ENCODE measurements at regions not wholly inside any gene's neighbourhood (a gene's known extent, or its start where the extent isn't known, plus 50 kb on each side); places are given as distances from the start of the nearest gene placed in this dataset.

DNA sequence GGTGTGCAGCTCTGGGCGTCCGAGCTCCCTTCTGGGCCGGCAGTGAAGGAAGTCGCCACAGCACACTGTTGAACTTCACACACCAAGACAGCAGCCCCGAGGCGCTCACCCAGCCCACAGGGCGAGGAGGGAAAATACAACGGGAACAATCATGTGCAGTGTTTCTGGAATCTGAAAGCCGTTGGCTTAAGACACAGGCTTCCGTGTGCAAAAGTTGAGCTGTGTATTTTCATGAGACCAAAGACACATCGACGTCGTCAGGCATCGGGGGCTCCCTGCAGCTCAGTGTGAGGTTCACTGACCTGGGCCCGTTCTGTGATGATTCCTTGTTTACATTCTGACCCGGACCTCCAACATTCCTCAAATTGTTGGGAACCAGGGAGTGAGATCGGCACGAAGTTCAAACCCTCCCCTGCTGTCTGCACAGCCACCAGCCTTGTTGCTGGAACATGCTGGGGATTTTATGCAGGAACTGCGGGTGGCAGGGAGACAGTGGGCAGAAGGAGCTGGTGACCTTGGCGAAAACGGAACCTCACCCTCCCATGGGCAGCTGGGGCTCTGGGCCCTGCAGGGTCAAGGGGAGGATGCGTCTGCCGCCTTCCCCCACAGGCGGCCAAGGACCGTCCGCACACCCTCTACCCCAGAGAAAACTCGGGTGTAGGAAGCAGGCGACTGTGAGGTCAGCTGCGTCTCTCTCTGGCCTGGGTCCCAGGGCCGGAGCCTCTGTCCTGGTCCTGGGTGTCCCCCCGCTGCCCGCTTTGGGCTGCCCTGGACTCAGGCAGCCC is 72.2 kb downstream of the METRNL start:
- no peak overlapping the region for H3K4me2 ChIP-seq (ENCODE audit: control insufficient read depth, insufficient read depth)
- intact Hi-C loops (cut with micrococcal nuclease; ENCODE audit: unreplicated experiment): no loop called here
- in situ Hi-C loops (cut with MboI): no loop called here
- no peak overlapping the region for H3K9ac ChIP-seq (ENCODE audit: control insufficient read depth, insufficient read depth, low read length)
- BruUV-seq (replicated peaks): no TSS peak
- no peak for FAIRE-seq
- WGBS (ENCODE audit: insufficient coverage, insufficient replicate concordance, low lambda C conversion rate, missing lambda C conversion rate): 56% methylated on average over 31 of the region's 32 CpGs
- no peak overlapping the region for H2AFZ ChIP-seq (ENCODE audit: control insufficient read depth, low read depth, low read length)
- no peaks in the 10 kb centered on the region for H4K20me1 ChIP-seq (ENCODE audit: control insufficient read depth, insufficient read depth)
- no peak overlapping the region for H3K4me3 ChIP-seq
- H3K79me2 ChIP-seq (ENCODE audit: control insufficient read depth, insufficient read depth, low read length): no peaks in the 10 kb centered on the region
- peaks cover 0 to 2% of the 10 kb centered on the region in 2 experiments; a peak in 3 of 4 replicates for H3K27me3 ChIP-seq (replicated peaks in 1 of 2; ENCODE audit: control insufficient read depth in 2 of 2, insufficient read depth in 2 of 2, low read length in 1 of 2)
- no peak for DNase-seq (ENCODE audit: low read depth, low spot score)
- ChIA-PET CTCF (no interaction called here), SMC1A (ENCODE audit: uncharacterized antibody, unreplicated experiment) (no interaction called here), POLR2A (no interaction called here), RAD21 (ENCODE audit: unreplicated experiment) (no interaction called here)
- no peak overlapping the region for H3K27ac ChIP-seq (ENCODE audit: control insufficient read depth, insufficient read depth)
- H3K36me3 ChIP-seq (ENCODE audit: control insufficient read depth in 2 of 2, insufficient read depth in 2 of 2, low read length in 1 of 2): no peaks in the 10 kb centered on the region
- no peak for ATAC-seq
- H3K4me1 ChIP-seq (ENCODE audit: control insufficient read depth, insufficient read depth, low read length): no peaks in the 10 kb centered on the region
- no peaks in the 10 kb centered on the region; the same call in 2 of the 3 replicates for H3K9me3 ChIP-seq (replicated peaks; ENCODE audit: control insufficient read depth, insufficient read depth, low read length)
- TF ChIP-seq, protein P1, sequence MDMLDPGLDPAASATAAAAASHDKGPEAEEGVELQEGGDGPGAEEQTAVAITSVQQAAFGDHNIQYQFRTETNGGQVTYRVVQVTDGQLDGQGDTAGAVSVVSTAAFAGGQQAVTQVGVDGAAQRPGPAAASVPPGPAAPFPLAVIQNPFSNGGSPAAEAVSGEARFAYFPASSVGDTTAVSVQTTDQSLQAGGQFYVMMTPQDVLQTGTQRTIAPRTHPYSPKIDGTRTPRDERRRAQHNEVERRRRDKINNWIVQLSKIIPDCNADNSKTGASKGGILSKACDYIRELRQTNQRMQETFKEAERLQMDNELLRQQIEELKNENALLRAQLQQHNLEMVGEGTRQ (IDR thresholded peaks at IDR 0.05; ENCODE audit: borderline replicate concordance, low read depth, low read length): no peak
- no peak for TF ChIP-seq SKIL (IDR thresholded peaks at IDR 0.05; ENCODE audit: low read depth, poor library complexity, severe bottlenecking)
- TF ChIP-seq, protein P2, sequence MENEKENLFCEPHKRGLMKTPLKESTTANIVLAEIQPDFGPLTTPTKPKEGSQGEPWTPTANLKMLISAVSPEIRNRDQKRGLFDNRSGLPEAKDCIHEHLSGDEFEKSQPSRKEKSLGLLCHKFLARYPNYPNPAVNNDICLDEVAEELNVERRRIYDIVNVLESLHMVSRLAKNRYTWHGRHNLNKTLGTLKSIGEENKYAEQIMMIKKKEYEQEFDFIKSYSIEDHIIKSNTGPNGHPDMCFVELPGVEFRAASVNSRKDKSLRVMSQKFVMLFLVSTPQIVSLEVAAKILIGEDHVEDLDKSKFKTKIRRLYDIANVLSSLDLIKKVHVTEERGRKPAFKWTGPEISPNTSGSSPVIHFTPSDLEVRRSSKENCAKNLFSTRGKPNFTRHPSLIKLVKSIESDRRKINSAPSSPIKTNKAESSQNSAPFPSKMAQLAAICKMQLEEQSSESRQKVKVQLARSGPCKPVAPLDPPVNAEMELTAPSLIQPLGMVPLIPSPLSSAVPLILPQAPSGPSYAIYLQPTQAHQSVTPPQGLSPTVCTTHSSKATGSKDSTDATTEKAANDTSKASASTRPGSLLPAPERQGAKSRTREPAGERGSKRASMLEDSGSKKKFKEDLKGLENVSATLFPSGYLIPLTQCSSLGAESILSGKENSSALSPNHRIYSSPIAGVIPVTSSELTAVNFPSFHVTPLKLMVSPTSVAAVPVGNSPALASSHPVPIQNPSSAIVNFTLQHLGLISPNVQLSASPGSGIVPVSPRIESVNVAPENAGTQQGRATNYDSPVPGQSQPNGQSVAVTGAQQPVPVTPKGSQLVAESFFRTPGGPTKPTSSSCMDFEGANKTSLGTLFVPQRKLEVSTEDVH (IDR thresholded peaks at IDR 0.05; ENCODE audit: low read depth, partially characterized antibody): no peak
- TF ChIP-seq IRF3 (IDR thresholded peaks at IDR 0.05): no peak
- TF ChIP-seq NRF1 (conservative IDR thresholded peaks at IDR 0.05; ENCODE audit: low read depth, low read length): no peak
- no peak for TF ChIP-seq PML (IDR thresholded peaks at IDR 0.05; ENCODE audit: low read length)
- TF ChIP-seq, protein P3, sequence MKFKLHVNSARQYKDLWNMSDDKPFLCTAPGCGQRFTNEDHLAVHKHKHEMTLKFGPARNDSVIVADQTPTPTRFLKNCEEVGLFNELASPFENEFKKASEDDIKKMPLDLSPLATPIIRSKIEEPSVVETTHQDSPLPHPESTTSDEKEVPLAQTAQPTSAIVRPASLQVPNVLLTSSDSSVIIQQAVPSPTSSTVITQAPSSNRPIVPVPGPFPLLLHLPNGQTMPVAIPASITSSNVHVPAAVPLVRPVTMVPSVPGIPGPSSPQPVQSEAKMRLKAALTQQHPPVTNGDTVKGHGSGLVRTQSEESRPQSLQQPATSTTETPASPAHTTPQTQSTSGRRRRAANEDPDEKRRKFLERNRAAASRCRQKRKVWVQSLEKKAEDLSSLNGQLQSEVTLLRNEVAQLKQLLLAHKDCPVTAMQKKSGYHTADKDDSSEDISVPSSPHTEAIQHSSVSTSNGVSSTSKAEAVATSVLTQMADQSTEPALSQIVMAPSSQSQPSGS (IDR thresholded peaks at IDR 0.05; ENCODE audit: low read length): no peak
- no peak for TF ChIP-seq ETV6 (conservative IDR thresholded peaks at IDR 0.05 in 1 of 2, IDR thresholded peaks at IDR 0.05 in 1 of 2; ENCODE audit: borderline replicate concordance in 1 of 2, low read depth in 1 of 2)
- TF ChIP-seq MLLT1 (IDR thresholded peaks at IDR 0.05): no peak
- no peak for TF ChIP-seq EED (IDR thresholded peaks at IDR 0.05; ENCODE audit: low read depth)
- no peak for TF ChIP-seq CBX3 (IDR thresholded peaks at IDR 0.05; ENCODE audit: borderline replicate concordance, low read depth)
- TF ChIP-seq ZNF622 (IDR thresholded peaks at IDR 0.05): no peak
- TF ChIP-seq SMAD5 (IDR thresholded peaks at IDR 0.05; ENCODE audit: low read depth): no peak
- TF ChIP-seq CREB1 (IDR thresholded peaks at IDR 0.05; ENCODE audit: low read depth): no peak

Measured in GM12878 (cell line).